Endothelial cell of umbilical vein (primary cell): ENCODE measurements at regions not wholly inside any gene's neighbourhood (a gene's known extent, or its start where the extent isn't known, plus 50 kb on each side); places are given as distances from the start of the nearest gene placed in this dataset.

Experiments
- CTCF ChIP-seq, 2 donors: IDR thresholded peaks; 1 replicate in 1 of 2; 2 replicates in 1 of 2; pipeline ENCODE4 v1.5.1; 2011; ENCODE audit warnings: low read length in 2 of 2, mild to moderate bottlenecking in 2 of 2, moderate library complexity in 2 of 2, control low read depth in 1 of 2, inconsistent platforms in 1 of 2, low read depth in 1 of 2; ENCODE audit not compliant: insufficient read depth in 1 of 2; ENCODE audit errors: extremely low read depth in 1 of 2
- EZH2 ChIP-seq: IDR thresholded peaks from 2 replicates; pipeline ENCODE4 v1.6.1; 2012; ENCODE audit warnings: borderline replicate concordance, low read depth, mild to moderate bottlenecking, moderate library complexity, low read length, inconsistent platforms; ENCODE audit not compliant: severe bottlenecking
- FOS ChIP-seq: IDR thresholded peaks from 2 replicates; pipeline ENCODE4 v1.6.1; 2011; ENCODE audit warnings: mild to moderate bottlenecking, low read length, moderate library complexity, borderline replicate concordance; ENCODE audit not compliant: insufficient read depth
- GATA2 ChIP-seq: IDR thresholded peaks from 2 replicates; pipeline ENCODE4 v1.7.0; 2011; ENCODE audit warnings: low read depth, mild to moderate bottlenecking, moderate library complexity, mixed read lengths, low read length; ENCODE audit not compliant: insufficient read length, insufficient read depth
- JUN ChIP-seq: IDR thresholded peaks from 2 replicates; pipeline ENCODE4 v1.6.1; 2011; ENCODE audit warnings: borderline replicate concordance, low read depth; ENCODE audit not compliant: insufficient read length, insufficient read depth
- MAX ChIP-seq: IDR thresholded peaks from 2 replicates; pipeline ENCODE4 v1.6.1; 2011; ENCODE audit not compliant: insufficient read depth, insufficient read length
- MYC ChIP-seq: IDR thresholded peaks from one replicate; pipeline ENCODE4 v1.6.1; 2011; ENCODE audit warnings: mild to moderate bottlenecking, low read depth, low read length
- POLR2A ChIP-seq: IDR thresholded peaks from 2 replicates; pipeline ENCODE4 v1.6.1; 2012; ENCODE audit warnings: low read depth, mild to moderate bottlenecking, control low read depth, low read length
- POLR2AphosphoS5 ChIP-seq: IDR thresholded peaks from 2 replicates; pipeline ENCODE4 v1.6.1; 2012; ENCODE audit warnings: low read depth, mild to moderate bottlenecking, control low read depth, low read length, moderate library complexity; ENCODE audit not compliant: insufficient read depth

GRCh38 chr1:78762113-78762512 lies 112.5 kb downstream of the IFI44 start:
- TF ChIP-seq CTCF (IDR thresholded peaks at IDR 0.05; ENCODE audit: extremely low read depth in 1 of 2, insufficient read depth in 1 of 2, low read depth in 1 of 2, low read length in 2 of 2): no peak
- TF ChIP-seq MAX: no peak
- TF ChIP-seq POLR2A: no peak
- TF ChIP-seq EZH2: no peak
- TF ChIP-seq MYC: no peak
- TF ChIP-seq POLR2AphosphoS5: no peak
- no peak for TF ChIP-seq GATA2
- no peak for TF ChIP-seq JUN
- TF ChIP-seq FOS: no peak
